GM23338 (cell line): ENCODE measurements at regions not wholly inside any gene's neighbourhood (a gene's known extent, or its start where the extent isn't known, plus 50 kb on each side); places are given as distances from the start of the nearest gene placed in this dataset.

ENCODE experiments used
- ATAC-seq: fragments of 200-7000 bp; cut with Tn5 transposase; 3 replicates; pipeline ENCODE4 v1.9.1; 2020
- DNase-seq: peaks from one replicate; pipeline ENCODE4 v3.0.0-alpha.2; 2015; ENCODE audit warnings: low spot score
- H2AFZ ChIP-seq: fragments of 200-600 bp; sonication (generic); 2 replicates; pipeline ENCODE4 v1.8.0; 2016; ENCODE audit warnings: antibody characterized with exemption, mild to moderate bottlenecking, moderate library complexity
- H3F3A ChIP-seq: fragments of 200-600 bp; sonication (generic); replicated peaks from 2 replicates; pipeline ENCODE4 v1.8.0; 2017; ENCODE audit warnings: antibody characterized with exemption, mixed run types, low read depth
- H3K27ac ChIP-seq: fragments of 200-600 bp; sonication (generic); 2 replicates; pipeline ENCODE4 v1.6.1; 2016; ENCODE audit warnings: low read depth
- H3K27me3 ChIP-seq: fragments of 200-600 bp; sonication (generic); 2 replicates; pipeline ENCODE4 v1.8.0; 2016; ENCODE audit warnings: mild to moderate bottlenecking, mixed run types, moderate library complexity; ENCODE audit not compliant: insufficient read depth
- H3K36me3 ChIP-seq: fragments of 200-600 bp; sonication (generic); 2 replicates; pipeline ENCODE4 v1.8.0; 2016; ENCODE audit warnings: mild to moderate bottlenecking; ENCODE audit not compliant: insufficient read depth
- H3K4me1 ChIP-seq: fragments of 200-600 bp; sonication (generic); 2 replicates; pipeline ENCODE4 v1.8.0; 2016; ENCODE audit warnings: mild to moderate bottlenecking, moderate library complexity; ENCODE audit not compliant: insufficient read depth
- H3K4me2 ChIP-seq: fragments of 200-600 bp; sonication (generic); 2 replicates; pipeline ENCODE4 v1.7.1; 2017; ENCODE audit warnings: mixed run types
- H3K4me3 ChIP-seq: fragments of 200-600 bp; sonication (generic); 2 replicates; pipeline ENCODE4 v1.6.1; 2016; ENCODE audit warnings: mixed run types
- H3K79me2 ChIP-seq: fragments of 200-600 bp; sonication (generic); replicated peaks from 2 replicates; pipeline ENCODE4 v1.8.0; 2017; ENCODE audit warnings: mild to moderate bottlenecking; ENCODE audit not compliant: insufficient read depth
- H3K9me2 ChIP-seq: fragments of 200-600 bp; sonication (generic); 2 replicates; pipeline ENCODE4 v1.8.0; 2017; ENCODE audit not compliant: insufficient read depth
- H4K20me1 ChIP-seq: fragments of 200-600 bp; sonication (generic); replicated peaks from 2 replicates; pipeline ENCODE4 v1.8.0; 2017; ENCODE audit warnings: mild to moderate bottlenecking; ENCODE audit not compliant: insufficient read depth
- H3K27ac Mint-ChIP-seq: 2 replicates; pipeline ENCODE4 v1.8.0; 2020; ENCODE audit warnings: inconsistent platforms, mild to moderate bottlenecking, moderate library complexity, mixed read lengths
- H3K27me3 Mint-ChIP-seq: 3 replicates; pipeline ENCODE4 v1.8.0; 2022; ENCODE audit warnings: low read depth, mild to moderate bottlenecking, moderate library complexity, mixed read lengths, inconsistent platforms; ENCODE audit not compliant: insufficient read depth, poor library complexity
- H3K36me3 Mint-ChIP-seq: 3 replicates; pipeline ENCODE4 v1.8.0; 2021; ENCODE audit warnings: low read depth, mild to moderate bottlenecking, inconsistent platforms, moderate library complexity, mixed read lengths
- H3K4me1 Mint-ChIP-seq: 3 replicates; pipeline ENCODE4 v1.8.0; 2020; ENCODE audit warnings: mild to moderate bottlenecking, inconsistent platforms, mixed read lengths
- H3K4me3 Mint-ChIP-seq: 3 replicates; pipeline ENCODE4 v1.8.0; 2021; ENCODE audit warnings: moderate library complexity, mild to moderate bottlenecking, inconsistent platforms, mixed read lengths
- H3K9me3 Mint-ChIP-seq: 3 replicates; pipeline ENCODE4 v1.8.0; 2020; ENCODE audit warnings: moderate library complexity, mild to moderate bottlenecking, inconsistent platforms, mixed read lengths
- ETS1 ChIP-seq: IDR thresholded peaks from 2 replicates; pipeline ENCODE4 v1.6.1; 2016; ENCODE audit warnings: antibody characterized with exemption
- EZH2 ChIP-seq: fragments of 200-600 bp; sonication (generic); IDR thresholded peaks from one replicate; pipeline ENCODE4 v1.8.0; 2017; ENCODE audit warnings: antibody characterized with exemption, mild to moderate bottlenecking, low read depth; ENCODE audit not compliant: unreplicated experiment
- JUNB ChIP-seq: IDR thresholded peaks from one replicate; pipeline ENCODE4 v1.6.1; 2016; ENCODE audit warnings: antibody characterized with exemption; ENCODE audit not compliant: unreplicated experiment
- NANOG ChIP-seq: IDR thresholded peaks from 2 replicates; pipeline ENCODE4 v1.6.1; 2016; ENCODE audit warnings: antibody characterized with exemption, borderline replicate concordance
- POLR2AphosphoS5 ChIP-seq: IDR thresholded peaks from 2 replicates; pipeline ENCODE4 v1.6.1; 2016; ENCODE audit warnings: antibody characterized with exemption, low read depth
- REST ChIP-seq: IDR thresholded peaks from one replicate; pipeline ENCODE4 v1.6.1; 2018; ENCODE audit warnings: antibody characterized with exemption; ENCODE audit not compliant: unreplicated experiment
- STAT1 ChIP-seq: IDR thresholded peaks from one replicate; pipeline ENCODE4 v1.6.1; 2016; ENCODE audit warnings: antibody characterized with exemption; ENCODE audit not compliant: unreplicated experiment

DNA sequence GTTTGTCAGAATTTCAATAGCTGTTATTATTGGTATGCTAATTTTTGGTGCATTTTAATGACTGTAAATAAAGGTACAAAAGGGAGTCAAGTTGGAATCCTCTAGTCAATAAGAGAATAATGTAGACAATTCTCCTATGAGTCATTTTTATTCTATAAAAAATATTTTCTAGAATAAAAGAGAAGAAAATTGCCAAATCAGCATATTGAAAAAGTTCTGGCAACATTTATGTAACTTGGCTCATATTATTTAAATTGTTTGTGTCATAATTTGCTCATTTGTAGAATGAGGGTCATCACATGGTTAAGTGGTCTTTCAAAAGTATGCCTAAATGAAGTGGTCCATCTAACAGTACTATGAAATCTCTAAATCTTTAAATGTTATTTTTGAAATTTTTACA lies 1719.8 kb upstream of the WWC1 start (continued):
- TF ChIP-seq REST (no peak), STAT1 (no peak), JUNB (no peak)

GRCh38 chr5:166576323-166576722 lies 1715.1 kb upstream of the WWC1 start:
- no peak overlapping the region for H3K27ac Mint-ChIP-seq
- Histone ChIP-seq H3K27ac (no peak overlapping the region), H4K20me1 (no peaks in the 10 kb centered on the region), H3K36me3 (no peaks in the 10 kb centered on the region), H3F3A (no peaks in the 10 kb centered on the region), H3K79me2 (no peaks in the 10 kb centered on the region), H3K27me3 (no peaks in the 10 kb centered on the region), H3K4me3 (no peak overlapping the region), H2AFZ (no peak overlapping the region), H3K9me2 (0 out of 2 replicates have a peak, but pooled peaks cover 11% of the 10 kb centered on the region), H3K4me1 (no peaks in the 10 kb centered on the region), H3K4me2 (no peak overlapping the region)
- peaks cover 12% of the 10 kb centered on the region for H3K9me3 Mint-ChIP-seq
- H3K36me3 Mint-ChIP-seq = 0 out of 3 replicates have a peak, but pooled peaks cover 3% of the 10 kb centered on the region
- no peaks in the 10 kb centered on the region for H3K4me1 Mint-ChIP-seq
- H3K4me3 Mint-ChIP-seq = no peak overlapping the region
- TF ChIP-seq STAT1 = no peak
- no peak for TF ChIP-seq ETS1
- TF ChIP-seq NANOG = no peak
- TF ChIP-seq POLR2AphosphoS5 = no peak
- TF ChIP-seq REST = no peak
- no peak for TF ChIP-seq EZH2
- H3K27me3 Mint-ChIP-seq = no peaks in the 10 kb centered on the region
- ATAC-seq (no peak), DNase-seq (no peak)
